K562 (cell line): ENCODE measurements at regions not wholly inside any gene's neighbourhood (a gene's known extent, or its start where the extent isn't known, plus 50 kb on each side); places are given as distances from the start of the nearest gene placed in this dataset.

Experiments used
- EP300 ChIP-seq: IDR thresholded peaks from 2 replicates; pipeline ENCODE4 v1.6.1; 2012; ENCODE audit warnings: low read length, improper control_type of control experiment
- RFX5 ChIP-seq: IDR thresholded peaks from 2 replicates; pipeline ENCODE4 v1.6.1; 2011; ENCODE audit warnings: low read depth, mild to moderate bottlenecking, improper control_type of control experiment, low read length
- ZC3H11A ChIP-seq: IDR thresholded peaks from 2 replicates; pipeline ENCODE4 v1.6.1; 2012; ENCODE audit warnings: low read depth, low read length, improper control_type of control experiment

DNA sequence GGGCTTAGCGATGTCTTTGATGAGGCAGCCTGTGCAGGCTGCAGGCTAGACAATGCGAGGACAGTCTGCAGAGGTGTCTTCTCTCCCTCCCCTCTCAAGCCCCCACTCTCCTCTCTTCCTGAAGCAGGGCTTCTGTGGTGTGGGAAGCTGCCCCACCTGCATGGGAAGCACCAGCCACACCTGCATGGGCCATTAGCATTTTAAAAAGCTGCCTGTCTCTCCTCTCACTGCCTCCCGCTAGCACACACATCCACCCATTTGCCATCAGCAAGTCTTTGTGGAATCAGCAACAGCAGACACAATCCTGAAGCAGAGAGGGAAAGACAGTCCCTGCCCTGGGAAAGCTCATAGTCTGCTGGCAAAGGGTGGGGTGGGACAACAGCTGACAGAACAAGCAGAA lies 53.1 kb downstream of the NAV1 start:
- no peak for TF ChIP-seq RFX5
- no peak for TF ChIP-seq ZC3H11A
- TF ChIP-seq EP300: no peak
